GM19452 (cell line): ENCODE measurements at regions not wholly inside any gene's neighbourhood (a gene's known extent, or its start where the extent isn't known, plus 50 kb on each side); places are given as distances from the start of the nearest gene placed in this dataset.

Source experiments
- ATAC-seq: cut with Tn5 transposase; IDR thresholded peaks from one replicate; pipeline ENCODE4 v1.9.1; 2021; ENCODE audit not compliant: unreplicated experiment

GRCh38 chr20:21653628-21654027, 51.8 kb upstream of the PAX1 start:
- no peak for ATAC-seq

- ATAC-seq, result no peak
Measured at GRCh38 chr20:21643417-21643816, 62.0 kb upstream of the PAX1 start.

- ATAC-seq, result no peak
Measured at GRCh38 chr20:21640556-21640955, 64.9 kb upstream of the PAX1 start.

GRCh38 chr20:21633829-21634228, 71.6 kb upstream of the PAX1 start:
- no peak for ATAC-seq

- ATAC-seq, result no peak
Measured at GRCh38 chr20:21632735-21633053, 72.8 kb upstream of the PAX1 start.

GRCh38 chr20:21632031-21632734, 73.3 kb upstream of the PAX1 start:
- ATAC-seq, result no peak

GRCh38 chr20:21628800-21629199, 76.7 kb upstream of the PAX1 start:
- ATAC-seq, result no peak

- ATAC-seq, result no peak
Measured at GRCh38 chr20:21623781-21624094, 81.7 kb upstream of the PAX1 start.

- no peak for ATAC-seq
Measured at GRCh38 chr20:21623074-21623780, 82.2 kb upstream of the PAX1 start.

GRCh38 chr20:21622097-21622857, 83.2 kb upstream of the PAX1 start:
- no peak for ATAC-seq

GRCh38 chr20:21618759-21619416, 86.6 kb upstream of the PAX1 start:
- ATAC-seq, result no peak

GRCh38 chr20:21615617-21616080, 89.8 kb upstream of the PAX1 start:
- ATAC-seq, result peak; percentile 66

- ATAC-seq, result no peak
Measured at GRCh38 chr20:21614980-21615379, 90.5 kb upstream of the PAX1 start.

- no peak for ATAC-seq
Measured at GRCh38 chr20:21613512-21613911, 92.0 kb upstream of the PAX1 start.

- no peak for ATAC-seq
Measured at GRCh38 chr20:21609981-21610380, 95.5 kb upstream of the PAX1 start.

- ATAC-seq, result no peak
Measured at GRCh38 chr20:21609221-21609620, 95.4 kb upstream of the NKX2-2 start.

GRCh38 chr20:21608777-21609176, 94.9 kb upstream of the NKX2-2 start:
- ATAC-seq, result no peak

- no peak for ATAC-seq
Measured at GRCh38 chr20:21607971-21608725, 94.3 kb upstream of the NKX2-2 start.

GRCh38 chr20:21601799-21602198, 87.9 kb upstream of the NKX2-2 start:
- no peak for ATAC-seq

- ATAC-seq, result no peak
Measured at GRCh38 chr20:21586682-21587081, 72.8 kb upstream of the NKX2-2 start.
